ENCODE measurements at regions not wholly inside any gene's neighbourhood (a gene's known extent, or its start where the extent isn't known, plus 50 kb on each side); places are given as distances from the start of the nearest gene placed in this dataset.

DNA sequence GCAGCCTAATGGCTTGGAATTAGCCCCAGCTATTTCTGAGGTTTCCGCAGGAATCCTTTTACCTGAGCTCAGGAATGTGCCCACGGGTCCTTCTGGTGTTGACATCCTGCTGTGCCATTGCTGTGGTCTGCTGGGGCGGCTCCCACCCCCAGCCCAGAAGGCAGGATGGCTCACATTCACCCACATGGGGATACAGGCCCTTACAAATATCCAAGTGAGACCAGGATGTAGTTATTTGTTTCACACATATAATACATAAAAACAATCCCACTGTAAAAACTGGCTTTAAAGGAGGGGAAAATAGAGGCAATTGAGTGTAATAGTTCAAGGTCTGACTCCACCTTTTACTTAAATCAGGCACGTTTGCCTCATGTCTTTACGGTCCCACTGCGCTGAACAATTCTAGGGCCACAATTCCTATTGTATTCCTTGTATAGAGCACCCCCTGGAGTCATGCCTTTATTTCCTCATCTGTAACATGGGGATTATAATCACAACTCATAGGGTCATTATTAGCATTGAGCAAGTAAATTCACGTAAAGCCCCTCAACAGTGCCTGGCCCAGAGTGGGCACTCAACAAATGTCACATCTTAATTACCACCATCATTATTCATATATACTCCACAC is 57.2 kb upstream of the FICD start:
- no peaks in the 10 kb centered on the region for H4K20me1 ChIP-seq (ENCODE audit: low read length)
- peaks cover 55% of the 10 kb centered on the region for H3K27me3 ChIP-seq (ENCODE audit: low read length)
- intact Hi-C loops (cut with micrococcal nuclease) = no loop called here
- H3K9ac ChIP-seq (ENCODE audit: low read length) = no peak overlapping the region
- no peaks in the 10 kb centered on the region for H3K79me2 ChIP-seq (ENCODE audit: low read length)
- no peak overlapping the region for H3K4me3 ChIP-seq (ENCODE audit: low read length)
- ATAC-seq = no peak
- H3K9me3 ChIP-seq (ENCODE audit: low read length) = no peaks in the 10 kb centered on the region
- no peaks in the 10 kb centered on the region for H3K36me3 ChIP-seq (ENCODE audit: low read depth, low read length)
- ChIA-PET POLR2A (ENCODE audit: unreplicated experiment) (no interaction called here), CTCF (interaction anchor here (0.7 kb wide), 1 partner anchor 546 kb away, joined by 5 read pairs; no protein-coding TSS in a partner anchor)
- no peaks in the 10 kb centered on the region for H3K9me2 ChIP-seq (replicated peaks; ENCODE audit: low read length)
- no peaks in the 10 kb centered on the region for H3F3A ChIP-seq (ENCODE audit: low read length, unreplicated experiment)
- DNase-seq = no peak
- H2AFZ ChIP-seq (ENCODE audit: low read length) = no peak overlapping the region
- H3K27ac ChIP-seq (ENCODE audit: low read length) = no peak overlapping the region
- TF ChIP-seq EZH2phosphoT487 (IDR thresholded peaks at IDR 0.05; ENCODE audit: borderline replicate concordance, low read length) (no peak), EZH2 (IDR thresholded peaks at IDR 0.05; ENCODE audit: low read length, unreplicated experiment) (no peak)
- TF ChIP-seq, protein P1, sequence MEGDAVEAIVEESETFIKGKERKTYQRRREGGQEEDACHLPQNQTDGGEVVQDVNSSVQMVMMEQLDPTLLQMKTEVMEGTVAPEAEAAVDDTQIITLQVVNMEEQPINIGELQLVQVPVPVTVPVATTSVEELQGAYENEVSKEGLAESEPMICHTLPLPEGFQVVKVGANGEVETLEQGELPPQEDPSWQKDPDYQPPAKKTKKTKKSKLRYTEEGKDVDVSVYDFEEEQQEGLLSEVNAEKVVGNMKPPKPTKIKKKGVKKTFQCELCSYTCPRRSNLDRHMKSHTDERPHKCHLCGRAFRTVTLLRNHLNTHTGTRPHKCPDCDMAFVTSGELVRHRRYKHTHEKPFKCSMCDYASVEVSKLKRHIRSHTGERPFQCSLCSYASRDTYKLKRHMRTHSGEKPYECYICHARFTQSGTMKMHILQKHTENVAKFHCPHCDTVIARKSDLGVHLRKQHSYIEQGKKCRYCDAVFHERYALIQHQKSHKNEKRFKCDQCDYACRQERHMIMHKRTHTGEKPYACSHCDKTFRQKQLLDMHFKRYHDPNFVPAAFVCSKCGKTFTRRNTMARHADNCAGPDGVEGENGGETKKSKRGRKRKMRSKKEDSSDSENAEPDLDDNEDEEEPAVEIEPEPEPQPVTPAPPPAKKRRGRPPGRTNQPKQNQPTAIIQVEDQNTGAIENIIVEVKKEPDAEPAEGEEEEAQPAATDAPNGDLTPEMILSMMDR (conservative IDR thresholded peaks at IDR 0.05; ENCODE audit: low read depth, low read length) = no peak
- no peaks in the 10 kb centered on the region for H3K4me1 ChIP-seq (ENCODE audit: insufficient read depth, low read length)
- no peak overlapping the region for H3K4me2 ChIP-seq (ENCODE audit: low read length)
- no TSS peak for BruUV-seq (replicated peaks)

DNA sequence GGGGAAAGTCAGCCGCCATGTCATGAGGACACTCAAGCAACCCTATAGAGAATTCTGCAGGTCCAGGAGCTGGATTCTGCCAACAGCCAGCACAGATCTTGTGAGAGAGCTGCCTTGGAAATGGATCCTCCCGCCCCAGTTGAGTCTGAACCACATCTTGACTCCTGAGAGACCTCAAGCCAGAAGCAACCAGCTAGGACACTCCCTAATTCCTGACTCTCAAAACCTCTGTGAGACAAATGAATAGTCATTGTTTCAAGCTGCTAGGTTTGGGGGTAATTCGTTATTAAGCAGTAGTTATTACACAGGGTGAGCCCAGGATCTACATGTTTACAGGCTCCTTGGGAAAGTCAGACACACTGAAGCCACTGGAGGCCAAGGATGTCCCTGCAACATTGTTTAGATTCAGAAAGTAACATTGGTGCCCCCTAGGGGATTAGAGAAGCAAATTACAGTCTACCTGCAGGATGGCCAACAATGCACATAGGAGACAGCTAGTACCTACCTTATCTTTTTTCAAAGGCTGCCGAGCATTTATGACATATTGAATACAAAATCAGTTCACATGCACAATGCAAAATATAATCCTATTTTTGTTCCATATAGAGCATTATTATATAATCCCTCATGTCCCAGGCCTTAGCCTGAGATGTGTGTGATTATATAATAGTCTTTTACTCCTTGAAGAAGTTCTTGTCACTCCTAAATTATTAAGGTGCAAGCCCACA is 57.9 kb upstream of the FICD start:
- no peak overlapping the region for H3K27ac ChIP-seq (ENCODE audit: low read length)
- intact Hi-C loops (cut with micrococcal nuclease) = no loop called here

More for the DNA sequence above, 57.9 kb upstream of the FICD start:
- ATAC-seq = peak; percentile 92
- Histone ChIP-seq H3K4me3 (ENCODE audit: low read length) (no peak overlapping the region), H3K79me2 (ENCODE audit: low read length) (no peaks in the 10 kb centered on the region), H3K9ac (ENCODE audit: low read length) (no peak overlapping the region), H3F3A (ENCODE audit: low read length, unreplicated experiment) (no peaks in the 10 kb centered on the region), H3K36me3 (ENCODE audit: low read depth, low read length) (no peaks in the 10 kb centered on the region), H3K4me2 (ENCODE audit: low read length) (no peak overlapping the region), H3K9me2 (replicated peaks; ENCODE audit: low read length) (no peaks in the 10 kb centered on the region), H3K4me1 (ENCODE audit: insufficient read depth, low read length) (no peaks in the 10 kb centered on the region), H3K9me3 (ENCODE audit: low read length) (no peaks in the 10 kb centered on the region), H3K27me3 (ENCODE audit: low read length) (peaks cover 56% of the 10 kb centered on the region), H2AFZ (ENCODE audit: low read length) (no peak overlapping the region), H4K20me1 (ENCODE audit: low read length) (no peaks in the 10 kb centered on the region)
- TF ChIP-seq EZH2phosphoT487 (IDR thresholded peaks at IDR 0.05; ENCODE audit: borderline replicate concordance, low read length) = no peak
- TF ChIP-seq, protein P1 (conservative IDR thresholded peaks at IDR 0.05; ENCODE audit: low read depth, low read length) = peak; percentile 86
- DNase-seq = peak; percentile 73
- no TSS peak for BruUV-seq (replicated peaks)
- ChIA-PET POLR2A (ENCODE audit: unreplicated experiment) (no interaction called here), CTCF (no interaction called here)

Data from PC-3 (cell line).